Choroid plexus epithelial cell (primary cell): ENCODE measurements at regions not wholly inside any gene's neighbourhood (a gene's known extent, or its start where the extent isn't known, plus 50 kb on each side); places are given as distances from the start of the nearest gene placed in this dataset.

Experiments used
- DNase-seq: peaks from one replicate; pipeline ENCODE4 v3.0.0-alpha.2; 2010; ENCODE audit warnings: low read depth
- H3K4me3 ChIP-seq: 2 replicates; pipeline ENCODE4 v1.5.1; 2011; ENCODE audit warnings: low read depth, mild to moderate bottlenecking, control low read depth, low read length, moderate library complexity
- TF ChIP-seq, protein P1 (sequence below): conservative IDR thresholded peaks from 2 replicates; pipeline ENCODE4 v1.5.1; 2011; ENCODE audit warnings: low read depth, mild to moderate bottlenecking, control low read depth, inconsistent platforms, low read length, moderate library complexity

DNA sequence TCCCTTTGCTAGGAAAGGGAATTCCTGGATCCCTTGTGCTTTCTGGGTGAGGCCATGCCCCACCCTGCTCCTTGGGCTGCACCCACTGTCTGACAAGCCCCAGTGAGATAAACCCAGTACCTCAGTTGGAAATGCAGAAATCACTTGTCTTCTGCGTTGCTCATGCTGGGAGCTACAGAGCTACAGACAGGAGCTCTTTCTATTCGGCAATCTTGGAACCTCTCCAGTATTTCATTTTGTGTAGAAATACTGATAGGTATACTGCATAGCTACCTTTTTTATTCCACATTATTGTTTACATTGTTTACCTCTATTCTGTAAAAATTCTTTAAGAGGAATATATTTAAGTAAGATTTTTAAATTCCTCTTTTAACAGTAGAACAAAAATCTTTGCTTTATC, 302.5 kb upstream of the SLITRK5 start:
- TF ChIP-seq, protein P1, sequence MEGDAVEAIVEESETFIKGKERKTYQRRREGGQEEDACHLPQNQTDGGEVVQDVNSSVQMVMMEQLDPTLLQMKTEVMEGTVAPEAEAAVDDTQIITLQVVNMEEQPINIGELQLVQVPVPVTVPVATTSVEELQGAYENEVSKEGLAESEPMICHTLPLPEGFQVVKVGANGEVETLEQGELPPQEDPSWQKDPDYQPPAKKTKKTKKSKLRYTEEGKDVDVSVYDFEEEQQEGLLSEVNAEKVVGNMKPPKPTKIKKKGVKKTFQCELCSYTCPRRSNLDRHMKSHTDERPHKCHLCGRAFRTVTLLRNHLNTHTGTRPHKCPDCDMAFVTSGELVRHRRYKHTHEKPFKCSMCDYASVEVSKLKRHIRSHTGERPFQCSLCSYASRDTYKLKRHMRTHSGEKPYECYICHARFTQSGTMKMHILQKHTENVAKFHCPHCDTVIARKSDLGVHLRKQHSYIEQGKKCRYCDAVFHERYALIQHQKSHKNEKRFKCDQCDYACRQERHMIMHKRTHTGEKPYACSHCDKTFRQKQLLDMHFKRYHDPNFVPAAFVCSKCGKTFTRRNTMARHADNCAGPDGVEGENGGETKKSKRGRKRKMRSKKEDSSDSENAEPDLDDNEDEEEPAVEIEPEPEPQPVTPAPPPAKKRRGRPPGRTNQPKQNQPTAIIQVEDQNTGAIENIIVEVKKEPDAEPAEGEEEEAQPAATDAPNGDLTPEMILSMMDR, result no peak
- DNase-seq, result no peak
- H3K4me3 ChIP-seq, result no peak overlapping the region

DNA sequence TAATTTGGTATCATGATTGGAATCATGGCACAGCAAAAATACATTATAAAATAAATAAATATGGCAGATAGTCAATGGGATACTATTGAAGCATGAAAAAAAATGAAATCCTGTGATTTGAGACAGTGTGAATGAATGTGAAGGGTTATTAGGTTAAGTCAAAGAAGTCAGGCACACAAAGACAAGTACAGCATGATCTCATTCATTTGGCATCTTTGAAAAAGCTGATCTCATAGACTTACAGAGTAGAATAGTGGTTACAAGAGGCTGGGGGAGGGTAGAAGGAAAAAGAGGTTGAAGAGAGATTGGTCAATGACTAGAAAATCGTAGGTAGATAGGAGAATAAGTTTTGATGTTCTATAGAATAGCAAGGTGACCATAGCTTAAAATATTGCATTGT, 295.1 kb upstream of the SLITRK5 start:
- H3K4me3 ChIP-seq, result no peak overlapping the region
- DNase-seq, result no peak
- TF ChIP-seq, protein P1, result no peak

DNA sequence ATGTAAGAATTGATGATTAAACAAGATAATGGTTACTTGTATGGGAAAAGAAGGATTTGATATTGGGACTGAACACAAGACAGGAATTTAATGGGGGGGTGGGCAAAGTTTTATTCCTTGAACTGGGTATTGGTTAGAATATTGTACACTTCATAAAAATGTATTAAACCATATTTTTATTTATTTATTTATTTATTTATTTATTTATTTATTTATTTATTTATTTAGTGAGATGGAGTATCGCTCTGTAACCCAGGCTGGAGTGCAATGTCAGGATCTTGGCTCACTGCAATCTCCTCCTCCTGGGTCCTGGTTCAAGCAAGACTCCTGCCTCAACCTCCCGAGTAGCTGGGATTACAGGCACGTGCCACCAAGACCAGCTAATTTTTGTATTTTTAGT, 287.1 kb upstream of the SLITRK5 start:
- TF ChIP-seq, protein P1, result no peak
- H3K4me3 ChIP-seq, result no peak overlapping the region
- no peak for DNase-seq

DNA sequence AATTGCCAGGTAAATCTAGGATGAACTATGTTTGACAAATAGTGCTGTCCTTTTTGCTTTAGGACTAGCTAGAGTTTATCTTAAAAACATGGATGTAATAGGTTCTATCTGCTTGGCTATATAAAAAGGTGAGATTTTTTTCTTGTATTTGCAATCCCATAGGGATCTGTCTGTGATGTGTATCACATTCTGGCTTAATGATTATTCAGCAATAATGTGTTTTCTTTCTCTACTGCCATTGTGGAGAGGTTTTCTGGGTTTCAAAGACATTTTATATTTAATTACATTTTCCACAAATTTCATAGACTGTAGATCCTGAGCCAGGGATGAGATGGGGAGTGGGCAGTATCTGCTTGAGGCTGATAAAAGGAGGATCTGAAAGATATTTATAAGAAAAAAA, 277.8 kb upstream of the SLITRK5 start:
- TF ChIP-seq, protein P1, result no peak
- no peak overlapping the region for H3K4me3 ChIP-seq
- DNase-seq, result no peak

DNA sequence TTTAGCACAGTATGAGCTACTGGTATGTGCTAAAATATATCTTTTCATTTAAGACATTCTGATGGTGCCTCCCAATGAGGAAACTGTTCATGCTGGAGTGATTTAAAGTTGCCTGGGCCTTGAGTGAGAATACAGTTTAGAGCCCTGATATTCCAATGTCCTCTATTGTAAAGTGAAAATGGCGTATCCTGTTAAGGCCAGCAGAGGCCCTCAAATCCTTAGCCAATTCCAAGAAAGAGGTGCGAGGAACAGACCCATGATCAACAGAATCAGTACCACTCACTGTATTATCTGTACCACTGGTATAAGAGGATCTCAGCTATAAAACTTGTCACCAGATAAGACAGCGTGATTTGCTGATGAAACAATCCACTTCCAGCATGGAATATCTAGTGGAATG, 273.1 kb upstream of the SLITRK5 start:
- DNase-seq, result no peak
- H3K4me3 ChIP-seq, result no peak overlapping the region
- TF ChIP-seq, protein P1, result no peak

DNA sequence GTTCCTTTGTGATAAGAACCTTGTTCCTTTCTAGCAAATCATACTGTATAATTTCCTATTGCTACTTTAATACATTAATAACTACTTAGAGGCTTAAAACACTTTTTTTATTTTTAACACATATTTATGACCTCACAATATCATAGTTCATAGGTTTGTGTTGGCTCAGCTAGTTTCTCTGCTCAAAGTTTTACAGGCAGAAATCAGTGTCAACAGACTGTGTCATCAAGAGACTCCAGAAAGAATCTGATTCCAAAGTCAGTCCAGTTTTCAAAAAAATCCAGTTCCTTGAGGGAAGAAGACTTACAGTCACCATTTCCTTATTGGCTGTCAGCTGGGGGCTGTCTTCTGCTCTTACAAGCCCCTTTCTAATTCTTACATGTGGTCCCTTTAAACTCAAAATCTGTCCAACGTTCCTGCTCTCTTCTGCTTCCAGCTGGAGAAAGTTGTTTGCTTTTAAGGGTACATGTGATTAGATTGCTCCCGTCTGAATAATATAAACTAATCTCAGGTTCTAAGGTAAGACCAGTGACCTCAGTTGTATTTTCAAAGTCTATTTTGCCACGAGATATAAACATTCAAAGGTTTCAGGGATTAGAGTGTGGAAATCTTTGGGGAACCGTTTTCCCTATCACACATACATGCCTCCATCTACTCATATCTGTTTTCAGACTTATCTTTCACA, 267.3 kb upstream of the SLITRK5 start:
- no peak overlapping the region for H3K4me3 ChIP-seq
- DNase-seq, result no peak
- TF ChIP-seq, protein P1, result no peak

DNA sequence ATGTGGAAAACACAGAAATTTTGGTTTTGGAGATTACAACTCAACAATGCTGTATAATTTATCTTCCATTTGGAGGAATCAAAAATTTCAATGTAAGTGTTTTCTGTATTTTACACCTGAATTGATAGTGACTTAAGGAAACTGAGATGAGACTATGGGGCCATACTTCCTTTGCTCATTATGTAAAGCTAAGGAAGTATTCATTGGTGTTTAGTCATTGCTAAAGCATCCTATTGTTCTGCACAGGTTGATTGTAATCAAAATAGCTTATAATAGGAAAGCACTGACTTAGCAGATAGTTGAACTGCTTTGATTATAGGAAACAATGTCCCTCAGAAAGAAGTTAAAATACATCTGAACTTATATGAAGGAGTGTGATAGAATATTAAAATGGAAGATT, 244.4 kb upstream of the SLITRK5 start:
- TF ChIP-seq, protein P1, result no peak
- DNase-seq, result no peak
- H3K4me3 ChIP-seq, result no peak overlapping the region
